ENCODE measurements at regions not wholly inside any gene's neighbourhood (a gene's known extent, or its start where the extent isn't known, plus 50 kb on each side); places are given as distances from the start of the nearest gene placed in this dataset.
"Not testable (repeated sequence)": the region's sequence is repeated elsewhere in the genome, so short reads cannot be mapped to it uniquely, and the experiment has no call there.

- H3K9me3 ChIP-seq = no peaks in the 10 kb centered on the region
- intact Hi-C loops (cut with DNase I) = no loop called here
- H3K36me3 ChIP-seq = no peaks in the 10 kb centered on the region
- H3K4me1 ChIP-seq = no peaks in the 10 kb centered on the region
- H3K27ac ChIP-seq = no peak overlapping the region
- H3K27me3 ChIP-seq = no peaks in the 10 kb centered on the region
- DNase-seq (ENCODE audit: extremely low spot score in 2 of 2) = no peak
- TF ChIP-seq POLR2A (IDR thresholded peaks at IDR 0.05) = no peak
- TF ChIP-seq CTCF (IDR thresholded peaks at IDR 0.05) = no peak
- H3K4me3 ChIP-seq = no peak overlapping the region
Observed at GRCh38 chr3:20935791-20936190, 749.8 kb upstream of the SGO1 start.

- Histone ChIP-seq H3K27me3 (no peaks in the 10 kb centered on the region), H3K36me3 (no peaks in the 10 kb centered on the region), H3K4me3 (no peak overlapping the region), H3K9me3 (no peaks in the 10 kb centered on the region), H3K27ac (no peak overlapping the region), H3K4me1 (no peaks in the 10 kb centered on the region)
- DNase-seq (ENCODE audit: extremely low spot score in 2 of 2) = no peak
- intact Hi-C loops (cut with DNase I) = no loop called here
- TF ChIP-seq POLR2A (IDR thresholded peaks at IDR 0.05) (no peak), CTCF (IDR thresholded peaks at IDR 0.05) (no peak), POLR2AphosphoS5 (IDR thresholded peaks at IDR 0.05; ENCODE audit: insufficient read depth in 1 of 2, low read depth in 1 of 2) (no peak)
Observed at GRCh38 chr3:20931834-20932233, 745.8 kb upstream of the SGO1 start.

GRCh38 chr3:20930034-20930433, 744.0 kb upstream of the SGO1 start:
- Histone ChIP-seq H3K9me3 (no peaks in the 10 kb centered on the region), H3K27ac (no peak overlapping the region), H3K36me3 (no peaks in the 10 kb centered on the region), H3K4me1 (no peaks in the 10 kb centered on the region), H3K4me3 (no peak overlapping the region), H3K27me3 (no peaks in the 10 kb centered on the region)
- intact Hi-C loops (cut with DNase I) = no loop called here
- no peak for TF ChIP-seq CTCF (IDR thresholded peaks at IDR 0.05)
- TF ChIP-seq POLR2A (IDR thresholded peaks at IDR 0.05) = no peak
- no peak for TF ChIP-seq POLR2AphosphoS5 (IDR thresholded peaks at IDR 0.05; ENCODE audit: insufficient read depth in 1 of 2, low read depth in 1 of 2)
- DNase-seq (ENCODE audit: extremely low spot score in 2 of 2) = no peak

- Histone ChIP-seq H3K36me3 (no peaks in the 10 kb centered on the region), H3K27me3 (no peaks in the 10 kb centered on the region), H3K9me3 (no peaks in the 10 kb centered on the region), H3K27ac (no peak overlapping the region), H3K4me1 (no peaks in the 10 kb centered on the region), H3K4me3 (no peak overlapping the region)
- TF ChIP-seq POLR2A (IDR thresholded peaks at IDR 0.05) (no peak), CTCF (IDR thresholded peaks at IDR 0.05) (no peak), POLR2AphosphoS5 (IDR thresholded peaks at IDR 0.05; ENCODE audit: insufficient read depth in 1 of 2, low read depth in 1 of 2) (no peak)
- DNase-seq (ENCODE audit: extremely low spot score in 2 of 2) = no peak
- intact Hi-C loops (cut with DNase I) = no loop called here
Observed at GRCh38 chr3:20924646-20925385, 738.8 kb upstream of the SGO1 start.

- H3K4me1 ChIP-seq; DNase-seq (ENCODE audit: extremely low spot score in 2 of 2); H3K36me3 ChIP-seq; intact Hi-C loops (cut with DNase I); H3K27ac ChIP-seq; H3K27me3 ChIP-seq; H3K9me3 ChIP-seq; H3K4me3 ChIP-seq: not testable (repeated sequence)
Observed at GRCh38 chr3:20921112-20921511, 735.1 kb upstream of the SGO1 start.

Measured in vagina (tissue), 2 donors.